DND-41 (cell line): ENCODE measurements at regions not wholly inside any gene's neighbourhood (a gene's known extent, or its start where the extent isn't known, plus 50 kb on each side); places are given as distances from the start of the nearest gene placed in this dataset.

Experiments used
- CTCF ChIP-seq: IDR thresholded peaks from 2 replicates; pipeline ENCODE4 v1.5.1; 2012; ENCODE audit warnings: borderline replicate concordance, low read length, moderate library complexity, mild to moderate bottlenecking; ENCODE audit not compliant: poor library complexity, severe bottlenecking; ENCODE audit errors: extremely low read depth
- EZH2 ChIP-seq: IDR thresholded peaks from 3 replicates; pipeline ENCODE4 v1.6.1; 2012; ENCODE audit warnings: borderline replicate concordance, low read depth, mild to moderate bottlenecking, moderate library complexity, low read length, inconsistent platforms; ENCODE audit not compliant: severe bottlenecking

- no peak for TF ChIP-seq CTCF
- TF ChIP-seq EZH2, result no peak
Observed at GRCh38 chr6:144862769-144863168, 577.6 kb downstream of the UTRN start.
